NAMALWA (cell line): ENCODE measurements at regions not wholly inside any gene's neighbourhood (a gene's known extent, or its start where the extent isn't known, plus 50 kb on each side); places are given as distances from the start of the nearest gene placed in this dataset.
A peak's percentile ranks its signal among the peaks of the same experiment; 100 is the strongest.
"Not testable (repeated sequence)": the region's sequence is repeated elsewhere in the genome, so short reads cannot be mapped to it uniquely, and the experiment has no call there.

ENCODE experiments used
- DNase-seq: peaks from one replicate; pipeline ENCODE4 v3.0.0-alpha.2; 2015; ENCODE audit warnings: low spot score

DNA sequence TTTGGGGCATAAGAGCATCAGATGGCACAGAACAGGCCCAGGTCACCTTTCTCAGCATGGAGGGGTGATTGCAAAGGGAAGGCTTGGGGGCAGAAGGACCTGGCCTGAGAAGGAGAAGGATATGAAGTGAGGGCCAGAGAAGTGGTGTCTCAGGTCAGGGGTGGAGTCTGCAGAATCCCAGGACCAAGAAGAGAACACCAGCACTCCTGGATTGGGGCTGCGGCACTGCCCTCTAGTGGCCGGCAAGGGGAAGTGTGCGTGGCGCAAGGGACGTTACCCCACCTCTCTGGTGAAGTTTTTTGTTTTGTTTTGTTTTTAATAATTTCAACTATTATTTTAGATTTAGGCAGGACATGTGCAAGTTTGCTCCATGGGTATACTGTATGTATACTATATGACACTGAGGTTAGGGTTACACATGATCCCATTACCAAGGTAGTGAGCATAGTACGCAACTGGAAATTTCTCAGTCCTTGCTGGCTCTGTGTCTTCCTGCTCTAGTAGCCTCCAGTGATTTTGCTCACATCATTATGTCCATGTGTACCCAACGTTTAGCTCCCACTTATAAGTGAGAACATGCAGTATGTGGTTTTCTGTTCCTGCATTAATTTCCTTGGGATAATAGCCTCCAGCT, 1548.6 kb downstream of the EFNA5 start:
- peak; percentile 58 for DNase-seq

DNA sequence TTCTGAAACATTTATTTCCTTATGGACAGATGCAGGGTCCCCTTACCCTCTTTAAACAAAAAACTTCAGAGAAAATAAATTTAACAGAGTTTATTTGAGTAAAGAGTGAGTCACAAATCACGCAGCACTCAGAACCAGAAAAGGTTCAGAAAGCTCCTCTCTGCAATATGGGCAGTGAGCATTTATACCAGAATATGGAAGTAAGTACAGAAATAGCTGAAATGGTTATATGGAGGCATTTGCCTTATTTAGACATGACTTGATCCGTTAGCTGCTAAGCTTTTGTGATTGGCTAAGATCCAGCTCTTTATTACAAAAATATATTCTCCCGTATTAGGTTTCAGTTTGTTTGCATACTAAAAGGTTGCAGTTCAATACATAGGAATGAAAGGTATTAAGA, 1554.1 kb downstream of the EFNA5 start:
- DNase-seq, result no peak

DNA sequence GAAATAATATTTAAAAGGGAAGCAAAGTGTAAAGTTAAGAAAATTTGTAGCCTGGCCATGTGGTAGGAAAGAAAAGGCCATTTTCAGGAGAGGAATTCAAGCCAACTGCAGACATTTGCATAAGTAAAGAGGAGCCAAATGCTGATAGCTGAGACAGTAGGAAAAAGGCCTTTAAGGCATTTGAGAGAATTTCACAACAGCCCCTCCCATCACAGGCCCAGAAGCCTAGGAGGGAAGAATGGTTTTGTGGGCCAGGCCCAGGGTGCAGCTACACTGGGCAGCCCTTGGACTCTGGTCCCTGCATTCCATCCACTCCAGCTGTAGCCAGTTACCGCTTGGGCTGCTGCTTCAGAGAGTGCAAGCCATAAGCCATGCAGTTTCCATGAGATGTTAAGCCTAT, 1556.8 kb downstream of the EFNA5 start:
- DNase-seq, result no peak

DNA sequence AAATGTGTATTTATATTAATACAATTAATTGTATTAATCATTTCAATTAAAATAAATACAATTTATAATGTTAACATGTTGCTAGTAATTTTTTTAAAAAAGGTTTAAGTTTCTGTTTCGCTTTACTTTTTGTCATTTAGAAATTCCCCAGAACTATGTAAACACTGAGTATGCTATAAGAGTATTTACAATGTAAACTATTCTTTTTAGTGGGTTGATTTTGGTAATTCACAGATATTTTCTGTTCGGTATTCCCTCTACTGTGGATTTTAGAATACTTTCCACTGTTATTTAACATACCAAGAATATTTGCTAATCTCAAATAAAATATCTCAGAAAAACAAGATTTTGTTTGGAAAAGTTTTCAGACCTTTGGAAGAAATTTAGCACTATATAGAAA, 1564.4 kb downstream of the EFNA5 start:
- DNase-seq, result no peak

DNA sequence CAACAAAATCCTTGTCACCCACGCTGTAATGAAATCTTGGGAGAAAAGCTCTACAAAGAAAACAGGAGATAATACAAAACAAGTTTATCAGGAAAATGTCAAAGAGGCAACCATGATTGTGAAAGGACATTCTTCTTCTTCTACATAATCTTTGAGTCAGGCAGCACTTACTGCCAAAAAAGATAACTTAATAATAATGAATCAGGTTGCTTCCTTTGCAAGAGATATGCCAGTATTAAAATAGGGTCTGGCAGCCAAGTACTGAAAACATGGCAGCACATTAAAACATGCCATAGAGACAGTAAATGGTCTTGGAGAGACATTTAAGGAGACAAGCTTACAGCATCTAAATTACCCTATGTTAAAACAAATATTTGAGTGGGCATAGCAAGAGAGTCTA, 1573.4 kb downstream of the EFNA5 start:
- DNase-seq, result no peak

DNA sequence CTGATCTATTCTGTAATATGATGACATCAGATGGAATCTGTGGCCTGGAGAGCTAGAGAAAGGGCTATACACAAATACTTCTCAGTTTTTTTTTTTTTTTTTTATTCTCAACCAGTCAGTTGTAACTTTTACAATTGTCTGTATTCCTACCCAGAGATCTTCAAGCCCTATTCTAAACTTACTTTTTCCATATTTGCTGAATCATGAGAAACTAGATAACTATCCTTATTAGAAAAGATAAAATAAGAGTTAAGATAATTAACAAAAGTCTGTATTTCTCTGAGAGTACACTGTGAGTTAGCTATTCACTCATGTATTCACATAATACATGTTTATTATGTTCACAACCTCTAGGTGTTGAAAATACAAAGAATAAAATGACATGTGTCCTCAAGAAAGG, 1575.9 kb downstream of the EFNA5 start:
- no peak for DNase-seq

DNA sequence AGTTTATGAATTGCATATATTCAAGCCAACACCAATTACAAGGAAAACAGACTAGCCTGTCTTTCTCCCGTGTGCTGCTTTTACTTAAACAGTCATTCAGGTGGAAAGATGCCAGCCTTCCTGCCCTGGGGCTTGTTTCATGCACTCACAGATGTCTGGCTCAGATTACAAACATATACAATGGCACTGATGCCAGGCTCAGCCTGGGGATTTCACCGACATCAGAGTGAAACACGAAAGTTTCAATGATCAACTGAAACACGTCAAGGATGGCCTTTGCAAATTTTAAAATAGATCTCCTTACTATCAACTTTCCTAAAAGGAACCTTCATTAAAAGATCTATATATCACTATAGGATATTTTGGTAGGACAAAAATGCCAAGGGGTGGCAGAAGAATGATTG, 1576.5 kb downstream of the EFNA5 start:
- DNase-seq, result no peak

DNA sequence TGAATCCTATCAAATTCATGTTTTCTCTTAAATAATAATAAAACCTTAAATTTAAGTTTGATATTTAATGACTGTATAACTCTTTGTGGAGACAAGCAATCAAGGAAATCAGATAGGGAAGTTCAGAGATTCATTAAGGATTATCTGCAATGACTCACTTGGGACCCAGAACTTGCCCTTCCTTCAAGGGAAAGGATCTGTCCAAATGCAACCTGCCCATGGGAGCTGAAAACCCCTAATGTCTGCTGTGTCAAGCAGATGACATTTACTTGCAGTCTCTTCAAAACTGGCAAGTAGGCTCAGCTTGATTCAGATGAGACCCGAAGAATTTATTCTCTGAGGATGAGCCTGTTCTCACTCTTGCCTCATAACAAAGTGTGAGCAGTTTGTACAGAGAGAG, 1577.6 kb downstream of the EFNA5 start:
- DNase-seq, result no peak

DNA sequence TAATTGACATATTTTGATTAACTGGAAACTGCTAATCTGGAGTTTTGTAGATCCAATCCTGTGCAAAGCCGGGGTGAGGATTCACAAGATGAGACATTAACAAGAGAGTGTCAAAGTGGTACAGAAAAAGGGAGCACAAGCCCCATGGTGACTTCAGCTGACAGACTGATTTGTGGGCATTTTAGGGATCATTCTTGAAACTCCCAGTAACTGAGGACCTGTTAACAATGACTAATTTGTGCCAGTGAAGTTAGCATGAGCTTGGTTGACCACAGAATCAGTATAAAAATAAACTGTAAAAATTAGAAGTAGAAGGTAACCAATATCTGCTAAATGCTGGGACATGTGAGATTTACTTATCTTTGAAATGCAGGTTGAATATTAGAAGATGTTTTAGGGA, 1578.3 kb downstream of the EFNA5 start:
- no peak for DNase-seq

DNA sequence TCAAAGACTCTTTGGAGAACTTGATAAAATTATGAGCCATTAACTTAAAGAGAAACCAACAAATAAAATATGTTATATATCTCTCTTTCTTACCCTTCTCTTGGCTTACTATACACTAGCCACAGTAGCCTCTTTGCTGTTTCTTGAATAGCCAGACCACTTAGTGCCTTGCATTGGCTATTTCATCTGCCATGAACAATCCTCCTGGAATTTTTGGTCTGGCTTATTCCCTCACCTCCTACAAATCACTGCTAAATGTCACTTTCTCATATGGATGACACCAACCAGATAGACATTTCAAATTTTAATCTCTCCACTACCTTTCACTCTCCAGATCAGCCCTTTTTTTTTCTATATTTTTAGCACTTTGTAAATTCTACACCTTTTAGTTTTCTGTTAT, 1581.7 kb downstream of the EFNA5 start:
- DNase-seq, result no peak

DNA sequence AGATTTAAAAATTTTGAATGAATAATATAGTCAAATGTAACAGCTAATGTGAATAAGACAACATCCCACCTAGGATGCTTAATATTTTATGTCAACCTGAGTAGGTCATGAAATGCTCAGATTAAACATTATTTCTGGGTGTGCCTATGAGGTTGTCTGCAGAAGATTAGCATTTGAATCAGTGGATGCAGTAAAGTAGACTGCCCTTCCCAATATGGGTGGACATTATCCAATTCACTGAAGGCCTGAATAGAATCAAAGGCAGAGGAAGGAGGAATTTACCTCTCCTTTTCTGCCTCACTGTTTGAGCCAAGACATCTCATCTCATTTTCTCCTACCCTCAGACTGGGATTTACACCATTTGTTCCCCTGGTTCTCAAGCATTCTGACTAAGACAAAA, 1582.3 kb downstream of the EFNA5 start:
- DNase-seq, result no peak

DNA sequence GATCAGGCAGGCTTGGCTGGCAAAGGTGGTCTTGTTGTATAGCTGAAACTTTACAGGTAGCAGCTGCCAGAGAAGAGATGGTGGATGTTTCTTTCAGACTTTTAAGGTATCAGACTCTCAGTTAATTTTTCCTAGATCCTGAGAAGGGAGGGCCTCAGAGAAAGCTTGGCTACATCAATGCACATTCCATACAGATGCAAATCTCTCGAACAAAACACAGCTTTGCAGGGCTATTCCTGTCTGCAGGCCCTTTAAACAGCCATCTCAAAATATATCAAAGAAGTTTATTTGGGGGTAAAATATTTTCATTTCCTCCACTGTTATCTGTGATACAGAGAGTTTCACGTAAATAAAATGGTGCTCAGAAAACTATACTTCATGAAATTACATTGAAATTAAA, 1584.4 kb downstream of the EFNA5 start:
- DNase-seq, result no peak

DNA sequence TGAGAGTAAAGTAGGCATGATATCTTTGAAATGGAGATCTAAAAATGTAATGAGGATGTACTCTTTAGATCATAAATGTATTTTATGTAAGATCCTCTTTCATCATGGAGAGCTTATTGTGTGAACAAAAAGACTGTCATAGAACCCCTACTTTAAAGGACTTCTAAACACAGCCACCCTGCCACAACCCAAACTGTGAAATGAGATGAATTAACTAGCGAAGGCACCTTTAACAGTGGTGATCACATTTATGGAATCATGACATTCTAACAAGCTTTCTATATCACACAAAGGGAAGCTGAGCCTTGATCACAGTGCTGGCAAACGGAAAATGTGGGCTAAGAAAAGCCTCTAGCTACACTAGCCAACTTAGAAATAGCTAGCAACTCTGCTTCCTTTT, 1585.2 kb downstream of the EFNA5 start:
- no peak for DNase-seq

DNA sequence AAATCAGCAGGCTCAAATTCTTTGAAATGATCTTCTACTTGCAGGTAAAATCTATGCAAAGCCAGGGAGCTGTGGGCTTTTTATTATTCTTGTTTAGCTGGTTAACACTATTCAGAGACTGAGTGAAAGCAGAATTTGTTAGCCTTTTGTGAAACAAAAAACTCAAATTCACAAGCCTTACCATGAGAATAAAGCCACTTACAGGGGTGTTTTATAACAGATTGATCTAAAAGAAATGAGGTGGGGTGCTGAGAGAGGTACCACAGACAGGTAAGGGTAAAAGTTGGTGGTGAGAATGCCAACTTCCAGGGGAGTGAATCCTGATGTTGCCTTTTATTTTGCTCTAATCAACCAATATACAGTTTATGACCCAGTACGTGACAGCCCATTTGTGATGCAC, 1585.6 kb downstream of the EFNA5 start:
- no peak for DNase-seq

DNA sequence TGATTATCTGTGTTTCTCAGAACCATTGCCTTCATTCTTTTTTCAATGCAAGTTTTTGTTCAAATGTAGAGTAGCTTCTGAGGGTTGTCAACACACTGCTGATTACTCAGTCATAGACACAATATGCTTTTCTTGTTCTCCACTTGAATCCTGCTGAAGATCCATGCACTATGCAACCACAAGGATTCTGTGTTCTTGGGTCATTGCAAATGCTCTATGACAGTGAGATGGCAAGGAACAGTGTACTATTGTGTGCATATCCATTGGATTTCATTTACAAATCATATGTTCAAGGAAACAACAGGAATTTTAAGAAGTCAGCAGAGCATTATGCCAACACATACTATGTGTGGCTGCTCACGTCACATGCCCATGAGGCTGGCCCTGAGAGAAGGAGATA, 1590.2 kb downstream of the EFNA5 start:
- no peak for DNase-seq

DNA sequence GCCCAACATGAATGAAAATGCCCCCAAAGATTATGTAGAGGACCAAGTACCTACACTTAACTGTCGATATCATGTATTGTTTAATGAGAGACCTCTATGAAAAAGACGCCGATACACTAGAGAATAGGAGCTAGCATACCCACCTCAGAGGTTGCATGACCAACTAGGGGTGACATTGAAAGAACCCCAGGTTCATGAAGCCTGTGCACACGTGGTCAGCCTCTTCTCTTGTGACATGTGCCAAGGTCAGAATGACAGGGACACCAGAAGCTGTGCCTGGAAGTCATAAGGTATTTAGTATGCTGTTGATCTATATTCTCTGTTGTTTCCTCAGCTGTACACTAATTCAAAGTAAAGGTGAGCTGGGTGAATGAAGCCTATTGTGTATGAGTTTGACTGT, 1594.1 kb downstream of the EFNA5 start:
- DNase-seq, result no peak

DNA sequence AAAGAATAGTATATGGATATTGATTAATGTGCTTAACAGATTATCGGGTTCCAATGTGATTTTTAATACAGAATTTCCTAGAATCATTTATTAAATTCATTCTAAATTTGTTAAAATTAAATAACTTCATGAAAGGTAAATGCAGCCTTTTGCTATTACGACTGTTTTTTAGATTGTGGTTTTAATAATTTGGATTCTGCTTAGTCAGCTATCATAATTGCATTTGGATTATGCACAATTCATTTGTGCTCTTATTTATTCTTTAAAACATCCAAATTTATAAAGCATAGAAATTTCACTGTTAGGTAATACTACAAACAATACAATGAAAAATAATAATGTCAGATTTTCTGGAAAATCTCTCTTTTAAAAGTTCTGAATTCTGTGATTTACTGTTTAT, 1598.5 kb downstream of the EFNA5 start:
- DNase-seq, result no peak

DNA sequence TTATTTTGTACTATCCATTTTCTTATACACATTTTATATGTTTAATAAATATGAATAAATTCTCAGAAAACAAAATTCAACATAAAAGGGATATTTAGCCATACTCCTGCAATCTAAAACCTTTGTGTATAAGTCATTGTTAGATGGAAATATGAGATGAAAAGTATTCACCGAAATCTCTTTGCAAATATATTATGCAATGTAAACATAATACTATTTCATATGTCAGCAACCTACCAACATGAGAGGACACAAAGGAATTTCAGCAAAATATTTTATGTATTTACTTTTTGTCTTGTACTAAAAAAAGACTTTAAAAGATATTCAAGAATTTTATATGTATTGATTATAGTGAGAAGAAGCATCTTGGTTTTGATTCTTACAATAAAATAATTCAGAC, 1623.4 kb downstream of the EFNA5 start:
- DNase-seq, result no peak

DNA sequence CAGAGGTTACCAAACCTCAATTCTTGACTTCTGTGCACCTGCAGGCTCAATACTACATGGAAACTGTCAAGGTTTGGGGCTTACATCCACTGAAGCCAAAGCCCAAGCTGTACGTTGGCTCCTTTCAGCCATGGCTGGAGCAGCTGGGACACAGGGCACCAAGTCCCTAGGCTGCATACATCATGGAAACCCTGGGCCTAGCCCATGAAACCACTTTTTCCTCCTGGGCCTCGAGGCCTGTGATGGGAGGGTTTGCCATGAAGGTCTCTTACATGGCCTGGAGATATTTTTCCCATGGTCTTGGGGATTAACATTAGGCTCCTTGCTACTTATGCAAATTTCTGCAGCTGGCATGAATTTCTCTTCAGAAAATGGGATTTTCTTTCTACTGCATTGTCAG, 1638.7 kb downstream of the EFNA5 start:
- DNase-seq, result not testable (repeated sequence)

DNA sequence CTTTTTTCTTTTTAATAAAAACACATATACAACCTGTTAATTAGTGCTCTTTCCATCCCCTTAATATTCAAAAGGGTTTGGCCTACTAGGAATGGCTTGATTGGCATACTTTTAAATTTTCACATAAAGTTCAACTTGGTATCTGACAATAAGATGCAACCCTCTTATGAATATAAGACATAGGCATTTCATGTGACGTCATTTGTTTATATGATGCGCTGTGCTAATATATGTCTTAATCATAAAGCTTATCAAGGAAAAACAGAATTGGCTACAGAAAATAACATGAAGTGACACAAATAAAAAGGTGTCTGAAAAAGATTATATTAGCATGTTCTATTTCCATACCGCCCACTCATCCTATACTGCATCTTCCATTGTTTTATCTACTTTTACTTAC, 1642.4 kb downstream of the EFNA5 start:
- DNase-seq, result no peak

DNA sequence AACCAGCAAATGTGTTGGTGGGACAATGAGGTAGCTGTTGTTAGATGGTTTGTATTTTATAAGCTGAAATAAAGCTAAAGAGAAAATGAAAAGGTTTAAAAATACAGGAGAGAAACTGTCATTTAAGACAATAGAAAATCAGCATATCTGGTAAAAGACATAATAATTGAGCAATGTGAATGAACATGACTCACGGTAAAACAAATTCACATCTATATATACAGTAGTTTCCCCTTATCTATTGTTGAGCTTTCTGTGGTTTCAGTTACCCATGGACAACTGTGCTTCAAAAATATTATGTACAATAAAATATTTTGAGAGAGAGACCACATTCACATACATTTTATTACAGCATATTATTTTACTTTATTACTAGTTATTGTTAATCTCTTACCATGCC, 1649.8 kb downstream of the EFNA5 start:
- DNase-seq, result no peak

DNA sequence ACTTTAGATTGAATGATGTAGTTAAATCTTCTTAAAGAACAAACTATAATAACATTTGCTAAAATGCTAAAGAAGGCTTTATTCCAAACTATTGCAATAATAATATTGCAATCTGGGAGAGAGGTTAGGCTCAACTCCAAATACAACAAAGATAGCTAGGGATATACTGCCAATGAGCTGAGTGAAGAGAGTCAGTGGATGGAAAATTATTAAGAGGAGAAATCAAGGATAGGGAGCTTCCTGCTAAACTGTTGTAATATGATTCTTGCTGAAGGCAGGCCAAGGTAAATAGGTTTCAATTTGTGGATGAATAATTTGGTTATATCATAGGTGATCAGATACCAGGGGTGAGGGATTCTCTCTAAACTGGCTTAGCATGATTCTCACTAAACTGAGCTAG, 1651.5 kb downstream of the EFNA5 start:
- no peak for DNase-seq

DNA sequence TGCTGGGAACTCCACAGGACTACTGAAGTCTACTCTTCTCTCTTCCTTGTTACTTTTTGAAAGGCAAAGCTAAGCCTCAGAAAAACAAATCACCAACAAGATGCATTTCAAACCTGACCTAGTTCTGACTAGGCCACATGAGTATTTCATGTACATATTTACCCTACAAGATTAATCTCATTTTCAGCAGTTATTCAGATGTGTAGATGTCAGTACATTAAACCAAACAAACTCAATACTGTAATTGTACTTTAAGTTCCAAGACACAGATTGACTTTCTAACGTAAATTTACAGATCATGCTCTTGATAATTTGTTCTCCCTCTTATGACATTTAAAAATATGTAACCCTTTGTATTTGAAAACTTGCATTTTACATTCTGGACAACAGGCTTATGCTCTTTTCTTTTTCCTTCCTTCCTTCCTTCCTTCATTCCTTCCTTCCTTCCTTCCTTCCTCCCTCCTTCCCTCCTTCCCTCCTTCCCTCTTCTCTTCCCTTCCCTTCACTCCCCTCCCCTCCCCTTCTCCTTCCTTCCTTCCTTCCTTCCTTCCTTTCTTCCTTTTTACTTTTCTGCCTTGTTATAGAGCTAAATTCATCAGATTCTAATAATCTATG, 1653.4 kb downstream of the EFNA5 start:
- no peak for DNase-seq

DNA sequence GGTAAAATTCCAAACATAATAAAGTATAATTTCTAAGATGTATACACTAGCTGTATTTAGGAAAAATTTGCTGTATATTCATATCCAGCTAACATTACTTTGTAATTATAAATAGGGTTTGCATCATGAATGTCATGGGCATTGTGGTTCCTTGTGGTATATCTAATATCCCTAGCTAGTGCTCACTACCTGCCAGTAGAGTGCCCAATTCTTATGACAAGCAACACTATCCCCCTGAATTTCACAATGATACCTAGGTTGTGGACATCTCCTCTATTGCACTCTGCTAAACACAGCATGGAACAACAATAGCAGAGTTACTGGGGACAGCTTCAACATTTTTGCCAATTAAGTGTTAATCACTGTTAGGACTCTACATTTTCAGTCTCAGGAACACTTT, 1656.5 kb downstream of the EFNA5 start:
- no peak for DNase-seq

DNA sequence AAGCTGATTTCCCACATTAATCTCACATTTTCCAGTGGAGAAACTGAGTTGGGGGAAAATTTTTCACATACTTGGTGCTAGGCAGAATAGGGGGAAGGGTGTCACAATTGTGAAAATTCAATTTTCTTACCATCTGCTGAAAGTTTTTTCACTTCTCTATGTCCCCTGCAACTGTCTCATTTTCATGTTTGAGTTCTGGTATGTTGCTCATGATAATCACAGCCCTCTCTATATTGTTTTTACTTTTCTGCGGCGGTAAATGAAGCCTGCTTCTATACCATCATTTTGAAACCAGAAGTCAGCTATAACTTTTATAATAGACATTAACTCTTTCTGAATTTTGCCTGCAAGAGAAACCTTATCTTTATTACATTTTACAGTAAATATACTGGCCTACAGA, 1664.5 kb downstream of the EFNA5 start:
- no peak for DNase-seq
